IMR-90 (cell line): ENCODE measurements at regions not wholly inside any gene's neighbourhood (a gene's known extent, or its start where the extent isn't known, plus 50 kb on each side); places are given as distances from the start of the nearest gene placed in this dataset.

Source experiments
- ATAC-seq: fragments of 200-7000 bp; cut with Tn5 transposase; 2 replicates; pipeline ENCODE4 v1.9.1; 2020; ENCODE audit warnings: low read depth, mild to moderate bottlenecking, moderate library complexity
- BruUV-seq: library from RNA; stranded (reverse); fragments of 400-500 nt; replicated peaks from 2 replicates; lab custom pipeline; 2021; lab: Mats Ljungman, UMichigan
- CTCF ChIA-PET: fragments of 300-600 bp; formaldehyde crosslinking; extraction: SDS; loops from one replicate; lab custom pipeline; 2021; ENCODE audit warnings: antibody characterized with exemption; lab: Yijun Ruan, JAX
- POLR2A ChIA-PET: fragments of 300-600 bp; sonication (Branson Sonifier 250); formaldehyde crosslinking; loops from one replicate; lab custom pipeline; 2022; ENCODE audit warnings: antibody characterized with exemption; ENCODE audit not compliant: unreplicated experiment; lab: Charles Lee
- DNase-seq: peaks from one replicate; pipeline ENCODE4 v3.0.0; 2013
- H2AFZ ChIP-seq: replicated peaks from 2 replicates; pipeline ENCODE3; 2013; ENCODE audit warnings: low read length, mild to moderate bottlenecking; ENCODE audit not compliant: poor library complexity
- H2AK5ac ChIP-seq: 2 replicates; pipeline ENCODE4 v1.6.1; 2013; ENCODE audit warnings: low read depth, low read length, inconsistent platforms
- H2AK9ac ChIP-seq: replicated peaks from 2 replicates; pipeline ENCODE3; 2013; ENCODE audit warnings: mild to moderate bottlenecking, low read depth, low read length, moderate library complexity; ENCODE audit not compliant: poor library complexity
- H2BK120ac ChIP-seq: 2 replicates; pipeline ENCODE4 v1.6.1; 2013; ENCODE audit warnings: low read depth, low read length, inconsistent platforms
- H2BK15ac ChIP-seq: 3 replicates; pipeline ENCODE4 v1.6.1; 2013; ENCODE audit warnings: low read depth, low read length, inconsistent platforms
- H2BK20ac ChIP-seq: 2 replicates; pipeline ENCODE4 v1.6.1; 2013; ENCODE audit warnings: low read depth, mild to moderate bottlenecking, inconsistent platforms, low read length, moderate library complexity
- H2BK5ac ChIP-seq: 2 replicates; pipeline ENCODE4 v1.6.1; 2013; ENCODE audit warnings: mild to moderate bottlenecking, low read depth, low read length, inconsistent platforms; ENCODE audit not compliant: poor library complexity, severe bottlenecking
- H3K14ac ChIP-seq: replicated peaks from 2 replicates; pipeline ENCODE4 v1.6.1; 2013; ENCODE audit warnings: low read depth, low read length, inconsistent platforms
- H3K18ac ChIP-seq: 2 replicates; pipeline ENCODE4 v1.6.1; 2013; ENCODE audit warnings: low read depth, low read length, control low read depth
- H3K23ac ChIP-seq: 2 replicates; pipeline ENCODE4 v1.6.1; 2013; ENCODE audit warnings: low read depth, low read length, inconsistent platforms
- H3K27ac ChIP-seq: 2 replicates; pipeline ENCODE4 v1.5.1; 2013; ENCODE audit warnings: mild to moderate bottlenecking, control low read depth, low read length; ENCODE audit not compliant: insufficient read depth
- H3K27me3 ChIP-seq: 2 replicates; pipeline ENCODE4 v1.6.1; 2013; ENCODE audit warnings: low read length; ENCODE audit not compliant: control insufficient read depth, insufficient read depth
- H3K36me3 ChIP-seq: 2 replicates; pipeline ENCODE4 v1.6.1; 2013; ENCODE audit warnings: low read length, mixed read lengths; ENCODE audit not compliant: control insufficient read depth, insufficient read depth
- H3K4ac ChIP-seq: 2 replicates; pipeline ENCODE4 v1.6.1; 2013; ENCODE audit warnings: low read depth, low read length, inconsistent platforms
- H3K4me1 ChIP-seq: 2 replicates; pipeline ENCODE4 v1.6.1; 2013; ENCODE audit warnings: low read length, mixed read lengths; ENCODE audit not compliant: control insufficient read depth, insufficient read depth
- H3K4me2 ChIP-seq: 2 replicates; pipeline ENCODE4 v1.6.1; 2013; ENCODE audit warnings: low read depth, mild to moderate bottlenecking, control low read depth, low read length, moderate library complexity
- H3K4me3 ChIP-seq: 2 replicates; pipeline ENCODE4 v1.5.1; 2013; ENCODE audit warnings: low read depth, mild to moderate bottlenecking, control low read depth, low read length, moderate library complexity; ENCODE audit not compliant: insufficient read depth
- H3K56ac ChIP-seq: 2 replicates; pipeline ENCODE4 v1.6.1; 2013; ENCODE audit warnings: low read length, inconsistent platforms; ENCODE audit not compliant: insufficient read depth; ENCODE audit errors: extremely low read depth
- H3K79me1 ChIP-seq, 2 experiments: 2 replicates each; pipeline ENCODE4 v1.6.1; 2013; ENCODE audit warnings: low read length in 2 of 2, inconsistent platforms in 1 of 2, low read depth in 1 of 2
- H3K9ac ChIP-seq: 2 replicates; pipeline ENCODE4 v1.6.1; 2013; ENCODE audit warnings: low read depth, low read length, control low read depth
- H3K9me1 ChIP-seq: 2 replicates; pipeline ENCODE4 v1.6.1; 2013; ENCODE audit warnings: low read length, inconsistent platforms; ENCODE audit not compliant: insufficient read depth
- H3K9me3 ChIP-seq: 2 replicates; pipeline ENCODE4 v1.6.1; 2013; ENCODE audit warnings: low read length; ENCODE audit not compliant: control insufficient read depth, insufficient read depth
- H4K20me1 ChIP-seq: 2 replicates; pipeline ENCODE4 v1.6.1; 2013; ENCODE audit warnings: low read length, inconsistent platforms; ENCODE audit not compliant: insufficient read depth
- H4K5ac ChIP-seq: 2 replicates; pipeline ENCODE4 v1.6.1; 2013; ENCODE audit warnings: mild to moderate bottlenecking, low read depth, low read length, control low read depth
- H4K8ac ChIP-seq, 2 experiments: 2 replicates each; pipeline ENCODE4 v1.6.1; 2013; ENCODE audit warnings: low read depth in 2 of 2, low read length in 2 of 2, control low read depth in 1 of 2, inconsistent platforms in 1 of 2
- H4K91ac ChIP-seq: 2 replicates; pipeline ENCODE4 v1.6.1; 2013; ENCODE audit warnings: low read depth, low read length, inconsistent platforms; ENCODE audit not compliant: insufficient read depth
- CHD1 ChIP-seq: IDR thresholded peaks from 2 replicates; pipeline ENCODE4 v1.6.1; 2012; ENCODE audit warnings: low read depth, low read length, improper control_type of control experiment
- CTCF ChIP-seq: conservative IDR thresholded peaks from 2 replicates; pipeline ENCODE4 v1.5.1; 2012; ENCODE audit warnings: mild to moderate bottlenecking, low read depth, low read length, improper control_type of control experiment
- ELK1 ChIP-seq: fragments of 150-350 bp; IDR thresholded peaks from 2 replicates; pipeline ENCODE4 v1.6.1; 2016; ENCODE audit warnings: low read depth, mild to moderate bottlenecking, low read length, moderate library complexity, borderline replicate concordance
- FOS ChIP-seq: fragments of 150-350 bp; IDR thresholded peaks from 2 replicates; pipeline ENCODE4 v1.6.1; 2016; ENCODE audit warnings: low read depth, low read length
- MXI1 ChIP-seq: IDR thresholded peaks from 2 replicates; pipeline ENCODE4 v1.6.1; 2012; ENCODE audit warnings: low read depth, mild to moderate bottlenecking, low read length, moderate library complexity, borderline replicate concordance
- NFE2L2 ChIP-seq: fragments of 150-350 bp; IDR thresholded peaks from 2 replicates; pipeline ENCODE4 v1.6.1; 2016; ENCODE audit warnings: low read depth, mild to moderate bottlenecking, low read length
- POLR2A ChIP-seq: IDR thresholded peaks from 2 replicates; pipeline ENCODE4 v1.6.1; 2012; ENCODE audit warnings: mild to moderate bottlenecking, low read depth, low read length
- RAD21 ChIP-seq: IDR thresholded peaks from 2 replicates; pipeline ENCODE4 v1.6.1; 2012; ENCODE audit warnings: low read length, improper control_type of control experiment
- RCOR1 ChIP-seq: IDR thresholded peaks from 2 replicates; pipeline ENCODE4 v1.6.1; 2012; ENCODE audit warnings: mild to moderate bottlenecking, low read length, improper control_type of control experiment; ENCODE audit not compliant: insufficient replicate concordance
- SMC3 ChIP-seq: fragments of 150-350 bp; IDR thresholded peaks from 2 replicates; pipeline ENCODE4 v1.6.1; 2016; ENCODE audit warnings: low read depth, mild to moderate bottlenecking, antibody characterized with exemption, low read length, moderate library complexity
- USF2 ChIP-seq: fragments of 150-350 bp; IDR thresholded peaks from 2 replicates; pipeline ENCODE4 v1.6.1; 2017; ENCODE audit warnings: mild to moderate bottlenecking, antibody characterized with exemption, low read length, low read depth
- WGBS, 2 experiments: methylation state at CpG; one replicate each; pipeline versions ENCODE4 v1.1.5 to v1.1.7; 2013; ENCODE audit warnings: missing lambda C conversion rate in 2 of 2; ENCODE audit not compliant: insufficient read length in 1 of 2; ENCODE audit errors: extremely low coverage in 2 of 2; 5-methylcytosine and 5-hydroxymethylcytosine counted together
- dilution Hi-C: fragments of 300-500 bp; cut with HindIII; formaldehyde crosslinking; loops from one replicate; pipeline ENCODE4 v1.14.3; 2018; ENCODE audit warnings: low sequenced_read_pairs; ENCODE audit not compliant: unreplicated experiment
- in situ Hi-C: fragments of 300-500 bp; cut with MboI; formaldehyde crosslinking; loops from 3 replicates; pipeline ENCODE4 v1.14.3; 2019; ENCODE audit warnings: low sequenced_read_pairs, inconsistent platforms, mixed read lengths
- intact Hi-C: fragments of 100-400 bp; cut with micrococcal nuclease; formaldehyde crosslinking; loops from 2 replicates; pipeline ENCODE4 v1.10.0; 2022

- H4K5ac ChIP-seq: no peak overlapping the region
- POLR2A ChIA-PET: no interaction called here
- H4K8ac ChIP-seq: no peak overlapping the region
- H2BK15ac ChIP-seq: no peak overlapping the region
- H3K4me2 ChIP-seq: no peak overlapping the region
- H3K27ac ChIP-seq: no peak overlapping the region
- H3K27me3 ChIP-seq: no peaks in the 10 kb centered on the region
- no peak overlapping the region for H4K91ac ChIP-seq
- WGBS, 2 experiments: no CpG with 5 or more reads among the region's 3 CpGs
- H3K23ac ChIP-seq: no peak overlapping the region
- H2BK20ac ChIP-seq: no peak overlapping the region
- in situ Hi-C loops (no loop called here), intact Hi-C loops (no loop called here), dilution Hi-C loops (no loop called here)
- H3K9me1 ChIP-seq: no peaks in the 10 kb centered on the region
- H3K18ac ChIP-seq: no peak overlapping the region
- no peak overlapping the region for H3K56ac ChIP-seq
- no peak overlapping the region for H3K9ac ChIP-seq
- no peaks in the 10 kb centered on the region for H3K36me3 ChIP-seq
- H3K4ac ChIP-seq: no peak overlapping the region
- DNase-seq: no peak
- H3K14ac ChIP-seq: no peak overlapping the region
- CTCF ChIA-PET: no interaction called here
- no peaks in the 10 kb centered on the region for H4K20me1 ChIP-seq
- peaks cover 37% of the 10 kb centered on the region for H3K9me3 ChIP-seq
- no peak overlapping the region for H2BK5ac ChIP-seq
- H2AK5ac ChIP-seq: no peak overlapping the region
- no peak for ATAC-seq
- H3K79me1 ChIP-seq: no peaks in the 10 kb centered on the region
- BruUV-seq: no TSS peak
- no peak overlapping the region for H3K4me3 ChIP-seq
- H3K4me1 ChIP-seq: no peaks in the 10 kb centered on the region
- no peak for TF ChIP-seq FOS
- no peak for TF ChIP-seq SMC3
- no peak for TF ChIP-seq RCOR1
- no peak for TF ChIP-seq RAD21
- TF ChIP-seq CHD1: no peak
- TF ChIP-seq CTCF: no peak
- TF ChIP-seq USF2: no peak
- TF ChIP-seq ELK1: no peak
- no peak for TF ChIP-seq MXI1
- TF ChIP-seq POLR2A: no peak
- no peak for TF ChIP-seq NFE2L2
- H2AFZ ChIP-seq: no peak overlapping the region
- H2AK9ac ChIP-seq: no peak overlapping the region
- no peak overlapping the region for H2BK120ac ChIP-seq
Observed at GRCh38 chr16:35639233-35640205, 2180.1 kb downstream of the TP53TG3F start.
